Neutrophil (primary cell): ENCODE measurements at regions not wholly inside any gene's neighbourhood (a gene's known extent, or its start where the extent isn't known, plus 50 kb on each side); places are given as distances from the start of the nearest gene placed in this dataset.

Source experiments
- H3K27ac ChIP-seq: fragments of 200-600 bp; sonication (generic); 2 replicates; pipeline ENCODE4 v1.5.1; 2016; ENCODE audit warnings: mild to moderate bottlenecking, moderate library complexity
- H3K27me3 ChIP-seq: fragments of 200-600 bp; sonication (generic); 2 replicates; pipeline ENCODE4 v1.6.0; 2016; ENCODE audit warnings: mild to moderate bottlenecking
- H3K36me3 ChIP-seq: fragments of 200-600 bp; sonication (generic); 2 replicates; pipeline ENCODE4 v1.5.1; 2017
- H3K4me1 ChIP-seq, 2 experiments: fragments of 200-600 bp in 1 of 2; sonication (generic) in 1 of 2; 1 replicate in 1 of 2; 2 replicates in 1 of 2; pipeline versions ENCODE4 v1.5.1 to v1.6.1; 2013 to 2016; ENCODE audit warnings: low read depth in 1 of 2, low read length in 1 of 2, mild to moderate bottlenecking in 1 of 2, moderate library complexity in 1 of 2; ENCODE audit not compliant: control insufficient read depth in 1 of 2, insufficient read depth in 1 of 2
- H3K4me3 ChIP-seq, 2 experiments: fragments of 200-600 bp in 1 of 2; sonication (generic) in 1 of 2; 1 replicate in 1 of 2; 2 replicates in 1 of 2; pipeline ENCODE4 v1.5.1; 2013 to 2016; ENCODE audit warnings: low read depth in 1 of 2, low read length in 1 of 2, mild to moderate bottlenecking in 1 of 2, moderate library complexity in 1 of 2
- H3K9me3 ChIP-seq: fragments of 200-600 bp; sonication (generic); 2 replicates; pipeline ENCODE4 v1.5.1; 2016
- TF ChIP-seq, protein P1 (sequence below): fragments of 200-600 bp; sonication (generic); IDR thresholded peaks from 2 replicates; pipeline ENCODE4 v1.5.1; 2016; ENCODE audit warnings: antibody characterized with exemption

DNA sequence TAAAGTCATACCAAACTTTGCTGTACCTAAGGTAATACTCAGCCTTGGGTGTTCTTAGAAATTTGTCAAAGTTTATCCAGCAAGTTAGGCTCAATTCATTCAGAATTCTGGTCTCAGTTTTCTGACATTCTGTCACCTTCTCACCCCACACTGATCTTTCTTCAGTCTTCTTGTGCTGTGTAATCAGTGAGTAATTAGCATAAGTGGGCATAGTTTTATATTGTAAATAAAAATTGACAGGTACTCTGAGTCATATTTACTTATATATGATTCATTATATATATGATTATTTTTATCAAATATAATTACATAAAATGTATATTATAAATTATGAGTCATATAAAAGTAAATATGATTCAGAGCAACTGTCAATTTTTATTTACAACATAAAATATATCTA is 170.9 kb upstream of the MAGI2 start:
- H3K4me1 ChIP-seq = no peaks in the 10 kb centered on the region
- H3K9me3 ChIP-seq = no peaks in the 10 kb centered on the region
- no peaks in the 10 kb centered on the region for H3K27me3 ChIP-seq
- H3K27ac ChIP-seq = no peak overlapping the region
- H3K4me3 ChIP-seq = no peak overlapping the region
- no peaks in the 10 kb centered on the region for H3K36me3 ChIP-seq
- TF ChIP-seq, protein P1, sequence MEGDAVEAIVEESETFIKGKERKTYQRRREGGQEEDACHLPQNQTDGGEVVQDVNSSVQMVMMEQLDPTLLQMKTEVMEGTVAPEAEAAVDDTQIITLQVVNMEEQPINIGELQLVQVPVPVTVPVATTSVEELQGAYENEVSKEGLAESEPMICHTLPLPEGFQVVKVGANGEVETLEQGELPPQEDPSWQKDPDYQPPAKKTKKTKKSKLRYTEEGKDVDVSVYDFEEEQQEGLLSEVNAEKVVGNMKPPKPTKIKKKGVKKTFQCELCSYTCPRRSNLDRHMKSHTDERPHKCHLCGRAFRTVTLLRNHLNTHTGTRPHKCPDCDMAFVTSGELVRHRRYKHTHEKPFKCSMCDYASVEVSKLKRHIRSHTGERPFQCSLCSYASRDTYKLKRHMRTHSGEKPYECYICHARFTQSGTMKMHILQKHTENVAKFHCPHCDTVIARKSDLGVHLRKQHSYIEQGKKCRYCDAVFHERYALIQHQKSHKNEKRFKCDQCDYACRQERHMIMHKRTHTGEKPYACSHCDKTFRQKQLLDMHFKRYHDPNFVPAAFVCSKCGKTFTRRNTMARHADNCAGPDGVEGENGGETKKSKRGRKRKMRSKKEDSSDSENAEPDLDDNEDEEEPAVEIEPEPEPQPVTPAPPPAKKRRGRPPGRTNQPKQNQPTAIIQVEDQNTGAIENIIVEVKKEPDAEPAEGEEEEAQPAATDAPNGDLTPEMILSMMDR = no peak

DNA sequence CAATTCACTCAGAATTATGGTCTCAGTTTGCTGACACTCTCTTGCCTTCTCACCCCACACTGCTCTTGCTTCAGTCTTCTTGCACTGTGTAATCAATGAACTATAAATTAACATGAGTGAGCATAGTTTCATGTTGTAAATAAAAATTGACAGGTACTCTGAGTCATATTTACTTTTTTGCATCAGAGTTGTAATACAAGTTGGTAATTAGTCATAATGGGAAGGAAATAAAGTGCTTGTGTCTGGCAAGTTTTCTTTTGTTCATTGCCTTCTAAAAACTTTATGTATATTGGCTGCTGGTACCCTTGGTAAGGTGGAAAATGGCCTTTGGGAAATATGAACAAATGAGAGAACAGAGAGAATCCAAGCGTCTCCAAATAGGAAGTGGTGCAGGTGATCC is 169.3 kb upstream of the MAGI2 start:
- H3K27me3 ChIP-seq = no peaks in the 10 kb centered on the region
- H3K9me3 ChIP-seq = no peaks in the 10 kb centered on the region
- no peaks in the 10 kb centered on the region for H3K4me1 ChIP-seq
- no peaks in the 10 kb centered on the region for H3K36me3 ChIP-seq
- TF ChIP-seq, protein P1 = no peak
- H3K4me3 ChIP-seq = no peak overlapping the region
- no peak overlapping the region for H3K27ac ChIP-seq

DNA sequence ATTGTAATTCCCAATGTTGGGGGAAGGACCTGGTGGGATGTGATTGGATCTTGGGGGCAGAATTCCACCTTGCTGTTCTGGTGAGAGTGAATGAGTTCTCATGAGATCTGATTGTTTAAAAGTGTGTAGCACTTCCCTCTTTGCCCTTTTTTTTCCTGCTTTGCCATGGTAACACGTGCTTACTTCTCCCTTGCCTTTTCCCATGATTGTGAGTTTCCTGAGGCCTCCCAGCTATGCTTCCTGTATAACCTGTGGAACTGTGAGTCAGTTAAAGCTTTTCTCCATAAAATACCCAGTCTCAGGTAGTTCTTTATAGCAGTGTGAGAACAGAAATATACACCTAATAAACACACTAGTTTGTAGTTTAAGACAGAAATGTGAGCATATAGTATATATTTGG is 166.8 kb upstream of the MAGI2 start:
- Histone ChIP-seq H3K36me3 (no peaks in the 10 kb centered on the region), H3K9me3 (no peaks in the 10 kb centered on the region), H3K4me3 (no peak overlapping the region), H3K4me1 (no peaks in the 10 kb centered on the region), H3K27ac (no peak overlapping the region), H3K27me3 (no peaks in the 10 kb centered on the region)
- TF ChIP-seq, protein P1 = no peak

DNA sequence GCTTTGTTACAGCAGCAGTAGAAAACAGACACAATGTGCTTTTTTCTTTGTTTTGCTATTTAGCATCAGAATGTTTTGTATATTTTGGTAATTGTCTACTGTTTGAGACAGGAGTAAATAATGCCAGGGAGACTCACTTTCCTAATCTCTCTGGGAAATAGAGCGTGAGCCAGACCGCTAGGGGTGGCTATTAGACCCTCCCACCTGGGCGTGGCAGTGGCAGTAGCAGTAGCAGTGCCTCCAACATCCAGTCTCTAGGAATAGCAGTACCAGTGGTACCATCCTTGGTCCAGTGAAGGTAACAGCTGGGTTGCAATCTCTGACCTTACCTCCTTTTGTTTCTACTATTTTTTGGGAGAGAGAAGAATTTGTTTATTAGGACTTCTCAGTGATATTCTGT is 165.7 kb upstream of the MAGI2 start:
- Histone ChIP-seq H3K36me3 (no peaks in the 10 kb centered on the region), H3K4me3 (no peak overlapping the region), H3K27ac (no peak overlapping the region), H3K4me1 (no peaks in the 10 kb centered on the region), H3K27me3 (no peaks in the 10 kb centered on the region), H3K9me3 (no peaks in the 10 kb centered on the region)
- TF ChIP-seq, protein P1 = no peak

DNA sequence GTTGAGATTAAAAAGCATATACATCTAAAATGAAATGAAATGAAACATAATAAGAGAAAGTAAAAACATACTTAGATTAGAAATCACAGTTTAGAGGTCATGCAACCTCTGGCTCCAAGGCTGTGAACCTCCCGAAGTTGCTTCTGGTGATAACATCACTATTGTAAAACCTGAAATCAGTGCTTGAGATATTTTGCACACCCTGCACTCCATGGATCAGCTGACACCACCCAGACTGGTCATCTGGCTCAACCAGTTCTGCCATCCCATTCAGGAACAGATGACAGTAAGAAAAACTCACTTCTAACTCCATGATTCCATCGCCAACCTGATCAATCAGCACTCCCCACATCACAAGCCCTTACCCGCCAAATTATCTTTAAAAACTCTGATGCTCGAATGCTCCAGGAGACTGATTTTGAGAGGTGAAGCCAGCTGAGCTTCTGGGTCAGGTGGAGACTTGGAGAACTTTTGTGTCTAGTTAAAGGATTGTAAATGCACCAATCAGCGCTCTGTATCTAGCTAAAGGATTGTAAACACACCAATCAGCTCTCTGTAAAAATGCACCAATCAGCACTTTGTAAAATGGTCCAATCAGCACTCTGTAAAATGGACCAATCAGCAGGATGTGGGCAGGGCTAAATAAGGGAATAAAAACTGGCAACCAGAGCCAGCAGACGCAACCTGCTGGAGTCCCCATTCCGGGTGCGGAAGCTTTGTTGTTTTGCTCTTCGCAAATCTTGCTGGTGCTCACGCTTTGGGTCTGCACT is 162.6 kb upstream of the MAGI2 start:
- no peak overlapping the region for H3K4me3 ChIP-seq
- TF ChIP-seq, protein P1 = no peak
- H3K36me3 ChIP-seq = no peaks in the 10 kb centered on the region
- H3K4me1 ChIP-seq = no peaks in the 10 kb centered on the region
- no peaks in the 10 kb centered on the region for H3K27me3 ChIP-seq
- no peak overlapping the region for H3K27ac ChIP-seq
- no peaks in the 10 kb centered on the region for H3K9me3 ChIP-seq
